Kasumi-1 (cell line): ENCODE measurements at regions not wholly inside any gene's neighbourhood (a gene's known extent, or its start where the extent isn't known, plus 50 kb on each side); places are given as distances from the start of the nearest gene placed in this dataset.
"Not testable (repeated sequence)": the region's sequence is repeated elsewhere in the genome, so short reads cannot be mapped to it uniquely, and the experiment has no call there.

ENCODE experiments used
- DNase-seq, 2 experiments: peaks; one replicate each; lab custom pipeline; 2025; lab: John Stamatoyannopoulos, UW

DNA sequence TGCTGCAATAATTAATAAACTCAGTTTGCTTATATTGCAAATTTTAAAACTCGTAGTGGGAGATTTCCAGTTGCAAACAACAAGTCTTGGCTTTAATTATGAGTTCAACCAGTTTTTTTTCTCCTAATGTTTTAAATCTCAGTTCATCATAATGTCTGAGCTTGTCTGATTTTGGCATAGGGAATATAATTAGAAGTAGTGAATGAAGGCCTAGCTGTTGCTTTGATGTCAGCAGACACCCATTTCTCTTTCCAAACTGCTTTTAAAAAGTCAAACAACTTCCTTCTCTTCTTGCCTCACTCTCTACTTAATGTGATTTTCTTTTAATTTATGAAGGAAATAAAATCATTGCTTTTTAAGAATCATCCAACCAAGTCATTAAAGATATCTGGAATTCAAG is 1462.1 kb downstream of the DPP10 start:
- no peak for DNase-seq

DNA sequence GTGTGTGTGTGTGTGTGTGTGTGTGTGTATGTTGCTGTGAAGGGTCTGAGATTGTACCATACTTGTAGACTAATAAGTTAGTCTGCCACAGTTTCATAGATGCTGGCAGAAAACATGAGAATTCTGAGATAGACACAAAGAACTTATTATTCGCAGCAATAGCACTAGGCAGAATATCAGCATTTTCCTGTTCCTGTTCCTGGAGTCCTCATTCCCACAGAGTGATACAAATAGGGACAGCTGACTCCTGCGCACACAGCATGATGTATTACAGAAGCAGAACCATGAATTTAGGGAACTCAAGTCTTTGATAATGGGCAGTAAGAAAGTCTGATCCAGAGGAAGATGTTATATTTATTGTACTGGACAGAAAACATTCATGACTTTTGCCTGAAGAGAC is 1466.3 kb downstream of the DPP10 start:
- no peak for DNase-seq

DNA sequence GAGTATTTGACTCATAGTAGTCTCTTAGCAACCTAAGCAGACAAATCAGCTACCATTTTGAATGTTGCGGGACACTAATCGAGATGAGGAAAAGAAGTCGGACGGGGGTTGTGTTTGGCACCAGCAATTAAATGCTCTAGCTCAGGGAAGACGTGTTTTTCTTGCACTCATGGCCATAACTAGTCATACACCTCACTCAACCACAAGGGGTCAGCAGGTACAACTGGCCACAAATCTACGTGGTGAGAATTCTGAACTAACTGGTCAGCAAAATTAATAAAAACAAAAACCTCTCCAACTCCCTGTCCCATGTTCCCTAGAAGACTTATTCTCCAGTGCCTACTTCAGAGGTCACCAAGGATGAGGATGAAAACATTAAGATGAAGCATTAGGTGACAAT is 1467.8 kb downstream of the DPP10 start:
- DNase-seq: no peak

DNA sequence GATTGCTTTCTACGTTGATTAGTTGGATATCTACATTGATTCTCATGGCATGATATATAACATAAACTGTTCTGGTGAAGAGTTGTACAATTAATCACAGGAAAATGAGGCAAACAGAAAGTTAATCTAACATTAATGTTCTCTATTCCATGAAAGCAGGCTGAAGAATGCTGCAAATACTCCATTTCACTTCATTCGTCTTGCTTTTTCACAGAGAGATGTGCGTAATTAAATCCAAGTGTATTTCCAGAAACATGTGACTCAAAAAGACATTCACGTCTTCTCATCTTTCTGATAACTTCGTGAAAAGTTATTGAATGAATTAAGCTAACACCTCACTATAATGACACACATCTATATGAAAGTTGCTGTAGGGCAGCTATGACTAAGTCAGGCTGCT is 1471.5 kb downstream of the DPP10 start:
- no peak for DNase-seq

DNA sequence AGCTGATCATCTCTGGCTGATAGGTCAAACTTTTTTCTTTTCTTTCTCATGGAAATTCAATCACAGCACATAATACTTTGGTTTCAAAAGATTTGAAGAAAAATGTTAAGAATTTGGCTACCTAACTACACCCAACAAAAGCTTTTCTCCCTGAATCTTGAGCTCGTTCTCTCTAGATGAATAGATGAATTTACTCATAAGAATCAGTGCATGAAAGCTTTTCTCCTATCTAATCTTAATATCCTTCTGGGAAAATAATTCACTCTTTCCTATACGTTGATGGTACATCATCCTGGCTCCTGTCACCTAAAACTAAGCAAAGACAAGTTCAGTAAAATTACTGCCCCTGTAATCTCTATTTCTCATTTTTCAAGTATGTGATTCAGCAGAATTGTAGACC is 1479.1 kb downstream of the DPP10 start:
- no peak for DNase-seq

DNA sequence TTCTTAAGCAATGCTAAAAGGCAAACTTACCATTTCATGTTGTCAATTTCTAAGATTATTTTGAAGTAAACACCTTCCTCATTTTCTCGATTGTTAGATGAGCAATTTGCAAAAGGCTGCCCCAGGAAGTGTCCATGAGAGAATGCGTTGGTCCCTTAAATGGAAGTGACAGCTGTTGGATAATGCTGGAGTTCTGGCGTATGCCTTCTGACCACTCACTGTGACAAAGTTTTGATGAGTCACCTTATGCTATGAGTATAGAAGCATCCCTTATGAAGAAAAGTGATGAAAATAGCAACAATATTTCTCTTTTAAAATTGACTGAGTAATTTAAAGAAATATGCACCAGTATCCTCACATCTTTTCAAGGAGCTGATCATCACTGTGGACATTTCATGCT is 1497.5 kb downstream of the DPP10 start:
- DNase-seq: no peak

DNA sequence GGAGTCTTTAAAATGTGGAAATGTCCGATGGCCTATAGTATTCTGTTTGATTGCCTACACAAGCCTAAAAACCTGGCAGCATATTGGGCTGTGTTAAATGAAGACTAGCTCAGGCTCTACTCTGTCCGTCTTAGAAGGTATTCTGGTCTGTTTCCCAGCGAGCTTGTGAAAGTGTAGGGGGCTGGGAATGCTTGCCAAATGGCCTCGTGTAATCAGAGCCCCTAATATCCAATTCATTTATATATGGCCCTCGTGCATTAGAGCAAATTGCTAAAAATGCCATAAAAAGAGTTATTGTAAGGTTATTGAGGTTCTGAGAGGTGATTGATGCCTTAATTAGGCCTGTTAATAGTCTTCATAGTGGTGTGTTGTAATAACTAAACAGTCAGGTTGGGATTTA is 1500.4 kb downstream of the DPP10 start:
- no peak for DNase-seq

DNA sequence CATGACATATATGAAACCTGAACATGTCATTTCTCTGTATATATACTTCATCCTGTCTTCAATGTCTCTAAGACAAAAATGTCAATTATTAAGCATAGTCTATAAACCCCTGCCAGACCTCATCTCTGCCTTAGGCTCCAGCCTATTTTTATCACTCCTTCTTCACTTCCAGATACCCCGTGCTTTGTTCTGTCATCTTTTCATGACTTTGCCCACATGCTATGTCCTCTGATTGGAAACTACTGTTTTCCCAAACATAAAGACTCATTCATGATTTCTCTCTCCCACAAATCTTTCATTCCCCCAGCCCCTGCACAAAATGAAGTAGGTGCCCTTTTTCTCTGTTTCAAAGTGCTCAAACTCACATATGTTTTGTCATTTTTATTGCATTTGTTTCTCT is 1503.9 kb downstream of the DPP10 start:
- DNase-seq: no peak

DNA sequence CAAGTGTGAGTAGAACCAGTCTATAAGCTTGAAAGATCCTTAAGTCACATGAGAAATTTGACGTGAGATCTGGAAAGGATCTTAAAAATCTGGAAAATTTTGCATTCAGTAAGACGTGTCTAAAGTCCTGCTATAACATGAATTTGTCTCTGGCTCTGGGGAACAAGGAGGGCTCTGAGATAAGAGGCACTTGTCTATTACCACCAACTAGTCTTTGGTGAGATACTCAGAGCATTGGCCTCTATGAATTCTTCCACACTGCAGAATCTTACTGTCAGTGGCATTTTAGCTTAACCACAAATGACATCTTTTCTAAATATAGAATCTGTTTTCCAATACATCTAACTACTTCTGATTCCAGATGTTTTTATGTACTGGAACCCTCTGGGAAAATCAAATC is 1504.5 kb downstream of the DPP10 start:
- no peak for DNase-seq

DNA sequence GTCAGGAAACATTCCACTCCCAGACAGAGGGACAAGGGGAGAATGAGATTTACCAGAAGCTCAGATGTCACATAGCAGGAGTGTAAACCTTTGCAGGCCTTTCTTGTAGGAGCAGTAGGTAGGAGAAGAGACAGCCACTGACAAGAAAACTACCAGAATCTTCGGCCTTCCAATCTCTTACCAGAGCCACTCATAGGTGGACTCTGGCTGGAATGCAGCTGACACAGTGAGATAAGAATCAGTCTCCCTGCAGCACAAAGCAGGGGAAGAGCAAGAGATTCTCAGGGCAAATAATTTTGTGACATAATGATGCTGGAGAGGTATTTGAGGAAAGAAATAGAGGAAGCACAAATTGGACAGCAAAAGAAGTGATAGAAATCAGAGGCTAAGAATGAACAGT is 1534.5 kb downstream of the DPP10 start:
- DNase-seq: no peak

DNA sequence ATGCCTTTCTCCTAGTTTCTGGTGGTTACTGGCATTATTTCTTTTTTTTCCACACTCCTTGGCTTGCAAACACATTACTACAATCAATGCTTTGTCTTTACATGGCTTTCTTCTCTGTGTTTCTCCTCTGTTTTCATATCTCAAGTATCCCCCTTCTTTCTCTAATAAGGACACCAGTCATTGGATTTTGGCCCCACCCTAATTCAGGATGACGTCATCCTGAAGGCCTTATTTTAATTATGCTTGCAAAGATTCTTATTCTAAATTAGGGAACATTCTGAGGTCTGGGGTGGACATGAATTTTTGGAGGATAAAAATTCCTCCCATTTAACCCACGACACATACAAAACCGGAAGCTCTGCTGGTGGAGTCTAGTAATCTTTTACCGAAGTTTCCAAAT is 1556.6 kb downstream of the DPP10 start:
- no peak for DNase-seq

DNA sequence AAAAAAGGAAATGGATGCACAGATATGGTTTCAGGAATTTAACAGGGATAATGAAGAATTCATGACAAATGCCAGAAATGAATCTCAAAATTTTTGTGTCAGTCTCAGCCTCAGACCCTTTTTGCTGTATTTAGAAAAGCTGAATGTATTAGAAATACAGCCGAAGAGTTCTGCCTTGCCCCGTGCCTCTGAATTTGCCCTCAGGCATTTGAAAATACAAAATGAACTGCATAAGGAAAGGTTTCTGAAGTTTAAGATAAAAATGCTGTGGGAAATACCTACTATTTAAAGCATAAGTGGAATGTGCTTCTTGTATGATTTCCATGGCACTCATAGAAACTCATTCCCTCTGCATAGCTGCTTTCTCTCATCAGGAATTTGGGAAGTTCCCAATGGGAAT is 1580.6 kb downstream of the DPP10 start:
- DNase-seq: no peak

DNA sequence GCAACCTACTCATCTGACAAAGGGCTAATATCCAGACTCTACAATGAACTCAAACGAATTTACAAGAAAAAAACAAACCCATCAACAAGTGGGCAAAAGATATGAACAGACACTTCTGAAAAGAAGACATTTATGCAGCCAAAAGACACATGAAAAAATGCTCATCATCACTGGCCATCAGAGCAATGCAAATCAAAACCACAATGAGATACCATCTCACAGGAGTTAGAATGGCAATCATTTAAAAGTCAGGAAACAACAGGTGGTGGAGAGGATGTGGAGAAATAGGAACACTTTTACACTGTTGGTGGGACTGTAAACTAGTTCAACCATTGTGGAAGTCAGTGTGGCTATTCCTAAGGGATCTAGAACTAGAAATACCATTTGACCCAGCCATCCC is 1596.3 kb downstream of the DPP10 start:
- DNase-seq: not testable (repeated sequence)

DNA sequence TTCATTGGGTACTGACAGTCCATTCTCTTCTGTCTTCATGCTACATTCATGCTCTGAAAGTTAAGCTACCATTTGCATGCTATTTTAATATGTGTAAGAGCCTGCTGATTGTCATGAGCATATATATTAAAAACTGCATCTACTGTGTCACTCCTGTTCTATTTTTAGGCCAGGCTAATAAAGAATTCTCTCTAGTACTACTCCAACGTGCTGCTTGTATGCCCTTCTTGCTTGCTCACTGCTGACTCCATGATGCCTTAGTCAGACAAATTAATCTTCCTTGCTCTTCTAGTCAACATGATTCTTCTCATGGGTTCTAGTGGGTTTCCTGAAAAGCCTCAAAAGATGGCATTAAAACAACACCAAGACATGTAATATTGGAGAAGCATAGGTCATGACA is 1600.1 kb downstream of the DPP10 start:
- no peak for DNase-seq

DNA sequence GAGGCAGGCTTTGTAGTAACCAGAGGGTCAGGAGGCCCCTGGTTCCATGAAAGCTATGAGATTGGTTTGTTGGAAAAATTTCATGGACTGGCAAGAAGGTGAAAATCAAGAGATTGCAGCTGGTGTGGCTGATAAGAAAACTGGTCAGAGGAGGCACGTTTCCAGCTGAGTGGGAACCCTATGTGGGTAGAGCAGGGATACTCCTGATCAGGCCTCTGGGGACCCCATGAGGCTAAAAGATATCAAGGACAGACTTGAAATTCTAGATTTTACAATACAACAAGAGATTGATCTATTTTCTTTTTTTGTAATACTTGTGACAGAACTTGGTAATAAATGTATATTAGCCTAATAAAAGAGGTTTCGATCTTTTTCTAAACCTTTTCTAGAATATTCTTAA is 1615.1 kb downstream of the DPP10 start:
- DNase-seq: no peak

DNA sequence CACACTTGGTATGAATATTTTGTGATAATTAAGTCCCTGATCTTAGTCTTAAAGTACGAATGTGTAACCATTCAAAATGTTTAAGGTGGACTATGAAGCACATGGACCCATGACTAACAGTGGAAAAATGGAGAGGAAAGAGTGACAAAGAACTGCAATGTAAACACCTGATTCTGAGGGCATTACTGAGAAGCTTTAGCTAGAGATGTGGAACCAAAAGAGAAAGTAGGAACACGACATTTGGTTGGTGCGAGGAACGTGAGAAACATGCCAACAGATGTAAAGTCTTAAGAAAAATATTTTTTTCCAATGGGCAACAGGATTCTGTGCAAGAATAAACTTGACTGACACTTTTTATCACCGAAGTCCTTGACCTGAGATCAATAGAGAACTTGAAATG is 1618.6 kb downstream of the DPP10 start:
- DNase-seq: no peak

DNA sequence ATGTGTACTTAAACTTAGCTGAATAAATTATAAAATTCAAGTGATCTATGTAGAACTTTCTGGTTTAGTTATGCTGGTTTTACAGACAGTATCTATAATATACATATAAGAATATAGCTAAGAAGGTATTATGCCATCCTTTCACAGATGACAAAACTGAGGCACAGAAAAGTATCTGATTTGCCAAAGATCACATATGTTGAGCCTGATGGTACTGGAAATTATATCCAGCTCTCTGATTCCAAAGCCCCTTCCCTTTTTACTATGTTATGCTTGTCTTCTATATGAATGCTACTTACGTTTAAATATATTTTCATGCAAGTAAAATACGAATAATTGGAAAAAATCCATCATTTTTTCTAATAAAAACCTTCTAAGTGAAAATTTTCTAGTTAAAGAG is 1631.3 kb downstream of the DPP10 start:
- no peak for DNase-seq

DNA sequence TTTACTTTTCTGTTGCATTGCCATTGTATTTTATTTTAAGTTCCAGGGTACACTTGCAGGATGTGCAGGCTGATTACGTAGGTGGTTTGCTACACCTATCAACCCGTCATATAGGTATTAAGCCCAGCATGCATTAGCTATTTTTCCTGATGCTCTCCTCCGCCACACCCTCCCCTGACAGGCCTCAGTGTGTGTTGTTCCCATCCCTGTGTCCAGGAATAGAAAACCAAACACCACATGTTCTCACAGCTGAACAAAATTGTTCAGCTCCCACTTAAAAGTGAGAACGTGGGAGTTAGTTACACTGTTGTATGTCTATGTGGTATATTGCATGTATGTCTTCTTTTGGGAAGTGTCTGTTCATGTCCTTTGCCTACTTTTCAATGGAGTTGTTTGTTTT is 1631.7 kb downstream of the DPP10 start:
- no peak for DNase-seq

DNA sequence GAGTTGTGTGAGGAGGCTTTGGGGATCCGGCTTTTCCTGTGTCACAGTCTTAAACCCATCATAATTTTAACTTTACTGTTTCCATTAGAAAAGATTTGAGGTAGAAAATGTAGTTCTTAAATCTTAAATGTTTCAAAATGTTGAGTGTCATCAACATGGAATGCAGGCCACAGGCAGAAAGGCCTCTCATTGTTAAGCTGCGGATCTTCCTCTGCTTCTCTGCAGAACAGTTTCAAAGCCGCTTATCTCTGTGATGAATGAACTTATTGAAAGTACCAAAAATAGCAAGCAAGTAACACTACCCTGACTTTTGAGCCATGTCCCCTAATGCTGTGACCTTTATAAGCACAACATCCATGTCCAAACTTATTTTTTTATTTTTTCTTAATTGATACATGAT is 1645.8 kb downstream of the DPP10 start:
- no peak for DNase-seq

DNA sequence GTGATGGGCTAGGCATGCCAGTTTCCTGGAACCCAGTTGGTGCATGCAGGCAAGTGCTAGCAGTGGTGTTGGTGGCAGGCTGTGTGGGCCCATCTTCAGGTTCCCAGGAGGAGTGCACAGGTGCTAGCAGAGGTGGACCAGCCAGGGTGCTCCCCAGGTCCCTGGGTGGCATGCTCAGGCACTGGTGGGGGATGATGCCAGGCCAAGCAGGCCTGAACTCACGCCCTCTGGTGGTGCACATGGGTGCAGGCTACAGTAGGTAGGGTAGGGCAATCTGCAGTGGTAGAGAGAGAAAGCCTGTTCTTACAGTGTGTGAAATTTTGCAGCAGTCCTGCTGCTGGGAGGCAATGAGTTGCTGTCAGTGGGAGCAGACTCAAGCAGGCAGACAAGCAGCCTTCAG is 1651.8 kb downstream of the DPP10 start:
- no peak for DNase-seq

DNA sequence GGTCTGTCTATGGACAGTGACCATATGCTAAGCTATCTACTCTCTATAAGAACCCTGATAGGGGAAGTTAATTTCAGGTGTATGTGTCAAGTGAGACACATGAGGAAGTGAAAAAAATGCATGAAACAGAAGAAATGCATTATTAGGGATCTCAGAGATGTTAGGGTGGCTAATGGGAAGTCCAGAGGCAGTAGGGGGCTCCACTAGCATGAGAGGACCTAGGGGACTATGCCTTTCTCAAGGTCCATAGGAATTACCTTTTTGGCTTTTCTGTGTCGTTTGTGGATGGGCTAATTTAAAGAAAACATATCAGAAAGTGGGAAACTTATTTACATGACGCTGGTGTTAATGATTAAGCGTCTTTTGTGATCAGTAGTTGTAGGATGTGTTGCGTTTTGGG is 1653.2 kb downstream of the DPP10 start:
- no peak for DNase-seq

DNA sequence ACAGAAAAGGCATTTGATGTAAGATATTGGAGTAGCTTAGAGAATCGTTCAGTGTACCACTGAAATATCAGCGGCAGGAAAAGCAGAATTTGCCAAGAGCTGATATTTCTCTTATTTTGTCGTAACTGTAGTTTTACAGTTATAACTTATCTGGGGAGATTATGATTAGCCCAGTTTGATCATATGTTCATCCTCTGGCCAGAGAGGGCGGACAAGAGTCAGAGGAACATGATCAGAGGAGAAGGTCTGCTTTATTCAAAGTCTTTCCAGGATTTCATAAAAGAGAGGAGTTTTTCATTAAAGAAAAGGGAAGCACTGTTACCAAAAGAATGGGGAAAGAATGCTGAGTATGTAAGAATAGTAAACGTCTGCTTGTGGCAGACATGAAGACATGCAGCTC is 1655.6 kb downstream of the DPP10 start:
- DNase-seq: no peak

DNA sequence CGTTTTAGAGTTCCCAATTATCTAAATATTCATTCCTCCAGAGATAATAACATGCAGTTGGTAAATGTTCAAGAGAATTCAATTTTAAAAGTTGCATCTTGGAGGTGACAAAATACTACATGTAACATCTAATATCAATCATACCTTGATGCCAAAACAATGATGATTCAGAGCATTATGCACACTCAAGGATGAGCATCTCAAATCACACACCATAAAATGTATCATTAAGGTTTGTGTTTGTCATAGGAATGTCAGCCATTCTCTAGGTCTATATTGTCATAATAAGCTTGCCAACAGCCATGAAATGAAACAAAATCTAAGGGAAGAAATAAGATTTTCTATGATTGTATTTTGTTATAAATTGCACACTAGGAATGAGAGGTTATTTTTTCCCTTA is 1667.0 kb downstream of the DPP10 start:
- no peak for DNase-seq

DNA sequence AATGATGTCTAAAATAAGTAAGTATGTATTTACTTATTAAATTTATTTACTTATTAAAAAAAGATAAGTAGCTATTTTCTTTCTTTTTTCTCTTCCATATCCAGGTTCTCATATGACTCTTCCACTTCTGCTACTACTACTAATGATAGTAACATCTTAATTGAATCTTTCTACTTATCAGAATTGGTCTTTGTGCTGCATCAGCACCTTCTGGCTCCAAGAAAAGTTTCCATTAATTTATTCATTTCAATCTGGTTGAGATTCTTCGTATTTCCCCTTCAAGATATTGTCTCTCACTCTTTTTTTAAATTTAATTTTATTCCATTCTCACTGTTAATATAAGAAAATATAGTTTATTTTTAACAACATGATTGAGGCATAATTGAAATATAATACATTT is 1675.4 kb downstream of the DPP10 start:
- DNase-seq: no peak

DNA sequence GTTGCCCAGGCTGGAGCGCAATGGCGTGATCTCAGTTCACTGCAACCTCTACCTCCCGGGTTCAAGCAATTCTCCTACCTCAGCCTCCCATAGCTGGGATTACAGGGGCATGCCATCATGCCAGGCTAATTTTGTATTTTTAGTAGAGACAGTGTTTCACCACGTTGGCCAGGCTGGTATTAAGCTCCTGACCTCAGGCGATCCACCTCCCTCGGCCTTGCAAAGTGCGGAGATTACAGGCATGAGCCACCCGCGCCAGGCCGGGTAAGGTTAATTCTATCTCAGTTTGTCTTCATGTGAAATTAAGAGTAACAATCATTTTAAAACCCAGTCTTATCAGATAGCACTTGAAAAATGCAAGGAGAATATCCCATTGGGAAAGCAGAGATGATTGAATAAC is 1681.7 kb upstream of the DDX18 start:
- DNase-seq: no peak
